ENCODE measurements at regions not wholly inside any gene's neighbourhood (a gene's known extent, or its start where the extent isn't known, plus 50 kb on each side); places are given as distances from the start of the nearest gene placed in this dataset.

- TF ChIP-seq CTCF (IDR thresholded peaks at IDR 0.05) (no peak), NR3C1 (CRISPR knock-in tag; conservative IDR thresholded peaks at IDR 0.05; ENCODE audit: low read depth) (no peak), NFYB (CRISPR knock-in tag; conservative IDR thresholded peaks at IDR 0.05; ENCODE audit: low read depth) (no peak), JUN (CRISPR knock-in tag; IDR thresholded peaks at IDR 0.05) (no peak), SP1 (CRISPR knock-in tag; conservative IDR thresholded peaks at IDR 0.05) (no peak), NFE2L1 (CRISPR knock-in tag; IDR thresholded peaks at IDR 0.05) (no peak), TEAD4 (CRISPR knock-in tag; IDR thresholded peaks at IDR 0.05) (no peak)
- TF ChIP-seq, protein P1, sequence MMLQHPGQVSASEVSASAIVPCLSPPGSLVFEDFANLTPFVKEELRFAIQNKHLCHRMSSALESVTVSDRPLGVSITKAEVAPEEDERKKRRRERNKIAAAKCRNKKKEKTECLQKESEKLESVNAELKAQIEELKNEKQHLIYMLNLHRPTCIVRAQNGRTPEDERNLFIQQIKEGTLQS (CRISPR knock-in tag; conservative IDR thresholded peaks at IDR 0.05) = no peak
- TF ChIP-seq, protein P2, sequence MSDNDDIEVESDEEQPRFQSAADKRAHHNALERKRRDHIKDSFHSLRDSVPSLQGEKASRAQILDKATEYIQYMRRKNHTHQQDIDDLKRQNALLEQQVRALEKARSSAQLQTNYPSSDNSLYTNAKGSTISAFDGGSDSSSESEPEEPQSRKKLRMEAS (CRISPR knock-in tag; IDR thresholded peaks at IDR 0.05) = no peak
- TF ChIP-seq, protein P3, sequence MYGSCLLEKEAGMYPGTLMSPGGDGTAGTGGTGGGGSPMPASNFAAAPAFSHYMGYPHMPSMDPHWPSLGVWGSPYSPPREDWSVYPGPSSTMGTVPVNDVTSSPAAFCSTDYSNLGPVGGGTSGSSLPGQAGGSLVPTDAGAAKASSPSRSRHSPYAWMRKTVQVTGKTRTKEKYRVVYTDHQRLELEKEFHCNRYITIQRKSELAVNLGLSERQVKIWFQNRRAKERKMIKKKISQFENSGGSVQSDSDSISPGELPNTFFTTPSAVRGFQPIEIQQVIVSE (CRISPR knock-in tag; IDR thresholded peaks at IDR 0.05; ENCODE audit: borderline replicate concordance) = no peak
- TF ChIP-seq, protein P4, sequence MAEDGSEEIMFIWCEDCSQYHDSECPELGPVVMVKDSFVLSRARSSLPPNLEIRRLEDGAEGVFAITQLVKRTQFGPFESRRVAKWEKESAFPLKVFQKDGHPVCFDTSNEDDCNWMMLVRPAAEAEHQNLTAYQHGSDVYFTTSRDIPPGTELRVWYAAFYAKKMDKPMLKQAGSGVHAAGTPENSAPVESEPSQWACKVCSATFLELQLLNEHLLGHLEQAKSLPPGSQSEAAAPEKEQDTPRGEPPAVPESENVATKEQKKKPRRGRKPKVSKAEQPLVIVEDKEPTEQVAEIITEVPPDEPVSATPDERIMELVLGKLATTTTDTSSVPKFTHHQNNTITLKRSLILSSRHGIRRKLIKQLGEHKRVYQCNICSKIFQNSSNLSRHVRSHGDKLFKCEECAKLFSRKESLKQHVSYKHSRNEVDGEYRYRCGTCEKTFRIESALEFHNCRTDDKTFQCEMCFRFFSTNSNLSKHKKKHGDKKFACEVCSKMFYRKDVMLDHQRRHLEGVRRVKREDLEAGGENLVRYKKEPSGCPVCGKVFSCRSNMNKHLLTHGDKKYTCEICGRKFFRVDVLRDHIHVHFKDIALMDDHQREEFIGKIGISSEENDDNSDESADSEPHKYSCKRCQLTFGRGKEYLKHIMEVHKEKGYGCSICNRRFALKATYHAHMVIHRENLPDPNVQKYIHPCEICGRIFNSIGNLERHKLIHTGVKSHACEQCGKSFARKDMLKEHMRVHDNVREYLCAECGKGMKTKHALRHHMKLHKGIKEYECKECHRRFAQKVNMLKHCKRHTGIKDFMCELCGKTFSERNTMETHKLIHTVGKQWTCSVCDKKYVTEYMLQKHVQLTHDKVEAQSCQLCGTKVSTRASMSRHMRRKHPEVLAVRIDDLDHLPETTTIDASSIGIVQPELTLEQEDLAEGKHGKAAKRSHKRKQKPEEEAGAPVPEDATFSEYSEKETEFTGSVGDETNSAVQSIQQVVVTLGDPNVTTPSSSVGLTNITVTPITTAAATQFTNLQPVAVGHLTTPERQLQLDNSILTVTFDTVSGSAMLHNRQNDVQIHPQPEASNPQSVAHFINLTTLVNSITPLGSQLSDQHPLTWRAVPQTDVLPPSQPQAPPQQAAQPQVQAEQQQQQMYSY (CRISPR knock-in tag; IDR thresholded peaks at IDR 0.05) = no peak
Observed at GRCh38 chr3:22569570-22569969, 633.6 kb upstream of the UBE2E2 start.

Measured in WTC11 (cell line).